HG03442 (cell line): ENCODE measurements at regions not wholly inside any gene's neighbourhood (a gene's known extent, or its start where the extent isn't known, plus 50 kb on each side); places are given as distances from the start of the nearest gene placed in this dataset.

Experiments
- ATAC-seq: cut with Tn5 transposase; IDR thresholded peaks from one replicate; pipeline ENCODE4 v1.9.1; 2021; ENCODE audit warnings: mild to moderate bottlenecking, moderate library complexity; ENCODE audit not compliant: unreplicated experiment

DNA sequence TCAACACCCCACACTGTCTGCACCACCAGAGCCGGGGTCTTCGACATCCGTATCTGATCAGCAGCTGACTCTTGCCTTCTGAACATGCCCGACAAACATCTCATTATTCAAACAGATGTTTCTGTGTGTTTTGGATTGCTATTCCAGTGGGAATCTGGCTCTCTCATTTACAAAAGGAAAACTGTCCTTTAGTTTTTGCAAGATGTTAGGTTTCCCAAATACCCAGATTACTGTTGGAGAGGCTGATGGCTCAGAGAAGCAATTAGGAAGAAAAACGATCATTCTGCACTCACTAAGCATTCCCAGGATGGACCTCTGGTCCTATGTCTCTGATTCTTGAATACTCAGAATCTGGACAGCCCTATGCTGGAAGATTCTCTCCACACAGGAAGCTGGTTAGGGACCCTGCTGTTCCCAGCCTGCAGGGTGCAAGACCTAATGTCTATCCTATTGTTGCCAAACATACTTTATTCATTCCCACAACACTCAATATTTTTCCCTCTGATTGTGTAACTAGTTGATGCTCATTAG lies 532.9 kb downstream of the CDH26 start:
- ATAC-seq, result no peak

DNA sequence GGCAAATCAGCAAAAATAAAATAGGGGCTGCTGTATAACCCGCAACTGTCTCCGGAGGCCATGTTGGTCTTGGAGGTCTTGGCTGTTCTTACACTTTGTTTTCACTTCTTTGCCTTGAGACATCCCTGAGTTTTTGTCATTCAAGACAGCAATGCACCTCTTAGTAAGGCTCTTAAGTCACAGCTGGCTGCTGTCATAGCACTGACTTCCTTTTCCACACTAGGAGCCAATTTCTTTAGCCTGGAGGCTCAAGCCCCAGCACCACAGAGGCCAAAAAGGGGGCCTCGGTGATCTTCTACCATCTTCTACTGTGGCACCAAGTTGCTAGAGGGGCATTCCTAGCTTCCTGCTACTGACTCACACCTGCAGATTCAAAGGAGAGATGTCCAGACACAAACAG lies 536.3 kb downstream of the CDH26 start:
- no peak for ATAC-seq

DNA sequence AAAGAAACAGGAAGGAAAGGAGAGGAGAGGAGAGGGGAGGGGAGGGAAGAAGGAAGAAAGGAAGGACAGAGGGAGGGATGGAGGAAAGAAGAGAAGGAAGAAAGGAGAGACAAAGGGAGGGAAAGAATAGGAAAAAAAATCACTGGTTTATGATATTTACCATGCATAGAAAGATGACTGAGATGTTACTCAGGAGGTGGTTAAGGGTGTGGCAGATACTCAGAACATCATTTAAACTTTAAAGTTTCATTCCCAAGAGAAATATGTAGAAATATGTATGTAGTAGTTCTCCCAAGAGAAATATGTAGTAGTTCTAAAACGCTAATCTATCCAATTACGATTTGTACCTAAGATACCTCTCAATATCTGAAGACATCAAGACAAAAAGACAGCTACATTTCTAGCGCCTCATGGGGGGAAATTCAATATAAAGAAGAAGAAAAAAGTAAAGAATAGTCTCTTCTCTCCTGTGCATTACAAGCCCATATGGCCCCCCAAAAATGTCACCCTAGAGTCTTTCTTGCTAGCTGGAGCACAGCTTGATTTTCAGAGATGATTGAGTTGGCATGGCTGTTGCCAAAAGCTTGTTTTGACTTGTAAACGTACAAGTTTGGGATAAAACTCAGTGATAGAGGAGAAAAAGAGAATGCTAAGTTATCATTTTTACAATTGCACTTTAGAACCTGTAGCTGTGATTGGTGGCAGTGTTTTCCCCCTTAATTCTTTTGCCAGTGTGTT lies 539.2 kb downstream of the CDH26 start:
- ATAC-seq, result no peak

DNA sequence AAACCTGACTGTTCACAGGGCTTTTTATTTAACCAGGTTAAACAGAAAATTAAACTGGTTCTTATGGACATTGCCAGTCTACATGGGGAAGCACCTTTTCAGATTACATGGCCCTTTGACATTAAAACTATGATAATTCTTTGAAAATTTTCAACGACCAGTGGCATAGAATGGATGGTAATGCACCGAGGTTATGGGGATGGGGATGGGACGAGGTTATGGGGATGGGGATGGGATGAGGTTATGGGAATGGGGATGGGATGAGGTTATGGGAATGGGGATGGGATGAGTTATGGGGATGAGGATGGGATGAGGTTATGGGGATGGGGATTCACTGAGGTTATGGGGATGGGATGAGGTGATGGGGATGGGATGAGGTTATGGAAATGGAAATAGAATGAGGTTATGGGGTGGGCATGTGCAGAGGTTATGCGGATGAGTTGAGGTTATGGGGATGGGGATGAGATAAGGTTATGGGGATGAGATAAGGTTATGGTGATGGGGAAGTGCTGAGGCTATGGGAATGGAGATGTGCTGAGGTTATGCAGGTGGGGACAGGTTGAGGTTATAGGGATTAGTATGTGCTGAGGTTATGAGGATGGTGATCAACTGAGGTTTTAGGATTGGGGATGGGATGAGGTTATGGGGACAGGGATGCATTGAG lies 541.9 kb downstream of the CDH26 start:
- no peak for ATAC-seq

DNA sequence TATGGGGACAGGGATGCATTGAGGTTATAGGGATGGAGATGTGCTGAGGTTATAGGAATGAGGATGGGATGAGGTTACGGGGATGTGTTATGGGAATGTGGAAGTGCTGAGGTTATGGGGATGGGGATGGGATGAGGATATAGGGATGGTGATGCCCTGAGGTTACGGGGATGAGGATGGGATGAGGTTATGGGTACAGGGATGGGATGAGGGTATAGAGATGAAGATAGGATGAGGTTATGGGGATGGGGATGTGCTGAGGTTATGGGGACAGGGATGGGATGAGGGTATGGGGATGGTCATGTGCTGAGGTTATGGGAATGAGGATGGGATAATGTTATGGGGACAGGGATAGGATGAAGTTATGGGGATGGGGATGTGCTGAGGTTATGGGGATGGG lies 542.8 kb downstream of the CDH26 start:
- ATAC-seq, result no peak

DNA sequence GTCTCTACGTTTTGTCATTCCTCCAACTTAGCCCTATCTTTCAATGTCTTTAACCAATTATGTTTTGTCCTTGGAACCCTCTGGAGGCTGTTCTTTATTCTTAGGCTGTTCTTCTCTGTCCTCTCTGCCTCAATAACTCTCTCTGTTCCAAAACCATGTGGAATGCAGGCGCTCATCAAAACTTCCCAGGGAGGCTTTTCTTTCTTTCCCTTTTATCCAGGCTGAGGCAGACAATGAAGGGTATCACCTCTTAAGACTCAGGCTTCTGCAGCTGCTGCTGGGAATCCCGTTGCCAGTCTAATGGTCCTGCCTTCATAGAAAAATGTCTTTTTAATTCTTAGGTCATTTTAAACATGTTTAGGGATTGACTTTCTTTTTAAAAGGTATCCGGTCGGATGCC lies 544.7 kb downstream of the CDH26 start:
- no peak for ATAC-seq

- no peak for ATAC-seq
These were observed 547.2 kb downstream of the CDH26 start for GRCh38 chr20:60505423-60505822.

DNA sequence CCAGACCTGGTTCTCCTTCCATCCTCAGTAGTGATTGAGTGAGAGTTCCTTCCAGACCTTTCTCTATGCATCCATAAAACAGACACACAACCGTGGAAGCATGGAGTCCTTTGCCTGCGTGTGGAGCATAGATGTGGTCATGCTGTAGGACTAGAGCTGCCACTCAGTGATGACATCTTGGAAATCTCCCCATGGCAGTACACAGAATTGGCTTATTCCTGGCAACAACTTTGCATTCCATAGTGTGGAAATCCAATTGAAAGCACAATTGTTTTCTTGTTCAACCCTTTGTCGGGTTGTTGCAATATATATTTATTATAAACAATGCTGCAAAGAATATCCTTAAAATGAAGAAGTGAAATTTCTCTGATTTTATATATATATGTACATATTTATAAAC lies 547.8 kb downstream of the CDH26 start:
- ATAC-seq, result no peak

- no peak for ATAC-seq
These were observed 549.0 kb downstream of the CDH26 start for GRCh38 chr20:60507087-60507694.

GRCh38 chr20:60509407-60509806 lies 551.2 kb downstream of the CDH26 start:
- no peak for ATAC-seq

GRCh38 chr20:60510356-60510755 lies 552.1 kb downstream of the CDH26 start:
- no peak for ATAC-seq

DNA sequence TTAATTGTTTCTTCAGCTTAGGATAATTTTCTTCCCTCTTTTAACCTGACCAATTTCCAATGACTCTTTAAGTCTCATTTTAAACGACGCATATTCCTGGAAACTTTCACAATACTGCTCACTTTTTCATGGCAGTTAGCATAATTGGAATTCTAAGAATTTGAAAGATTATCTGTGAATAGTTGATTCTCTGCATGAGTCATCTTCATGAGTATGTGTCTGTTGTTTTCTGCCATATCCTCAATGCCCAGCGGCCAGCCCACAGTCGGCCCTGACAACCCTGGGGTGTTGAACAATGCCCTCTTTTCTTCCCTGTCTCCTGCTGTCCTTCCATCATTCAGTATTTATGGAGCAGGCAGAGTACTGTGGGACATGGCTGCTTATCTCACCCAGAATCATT lies 554.2 kb downstream of the CDH26 start:
- no peak for ATAC-seq

DNA sequence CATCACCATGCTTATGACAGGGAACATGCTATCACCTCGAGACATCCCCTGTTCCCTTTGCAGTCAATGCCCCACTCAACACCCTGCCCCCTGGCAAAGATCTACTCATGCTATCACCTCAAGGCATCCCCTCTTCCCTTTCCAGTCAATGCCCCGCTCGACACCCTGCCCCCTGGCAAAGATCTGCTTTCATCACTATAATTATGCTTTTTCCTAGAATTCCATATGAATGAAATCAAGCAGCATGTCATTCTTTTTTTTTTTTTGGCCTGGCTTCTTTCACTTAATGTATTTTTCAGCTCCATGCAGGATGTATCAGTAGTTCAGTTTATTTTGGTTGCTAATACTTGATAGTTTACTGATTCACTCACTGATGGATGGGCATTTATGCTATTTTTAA lies 554.9 kb downstream of the CDH26 start:
- ATAC-seq, result no peak

GRCh38 chr20:60516442-60516841 lies 558.2 kb downstream of the CDH26 start:
- no peak for ATAC-seq

DNA sequence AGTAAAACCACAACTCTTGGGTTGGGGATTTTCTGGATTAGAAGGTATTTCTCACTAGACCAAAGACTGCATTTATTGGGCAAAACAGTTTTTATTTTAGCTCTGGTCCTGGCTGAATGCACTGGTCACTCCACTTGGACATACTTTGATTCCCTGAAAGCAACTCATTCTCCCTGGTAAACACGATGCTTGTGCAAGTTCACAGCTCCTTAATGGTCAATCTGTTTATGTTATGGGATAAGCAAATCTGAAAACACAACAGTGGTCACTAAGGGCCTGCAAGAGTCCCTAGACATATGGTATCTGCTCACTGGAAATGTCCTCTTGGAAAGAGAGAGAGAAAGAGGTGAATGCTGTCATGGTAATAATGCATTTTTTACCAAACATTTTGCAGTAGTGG lies 559.8 kb downstream of the CDH26 start:
- ATAC-seq, result no peak

- no peak for ATAC-seq
These were observed 567.2 kb downstream of the CDH26 start for GRCh38 chr20:60525397-60525796.

DNA sequence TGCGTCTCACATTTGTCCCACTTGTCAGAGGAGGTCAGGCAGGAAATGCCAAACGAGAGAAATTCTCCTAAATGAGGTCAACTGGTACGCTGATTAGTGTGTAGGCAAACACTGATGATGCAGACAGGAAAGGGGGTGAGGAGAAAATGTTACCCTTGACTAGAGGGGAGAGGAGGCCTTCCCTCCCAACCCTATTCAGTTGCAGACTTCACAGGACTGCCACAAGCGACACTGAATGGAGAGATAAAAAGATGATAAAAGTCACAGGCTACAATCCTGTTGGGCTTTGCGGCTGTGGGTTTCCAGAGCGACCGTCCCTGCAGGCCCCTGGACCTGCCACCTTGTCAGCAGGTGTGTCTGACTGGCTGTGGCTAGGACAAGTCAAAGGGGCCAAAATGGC lies 569.4 kb downstream of the CDH26 start:
- ATAC-seq, result no peak

GRCh38 chr20:60528141-60528540 lies 569.9 kb downstream of the CDH26 start:
- ATAC-seq, result no peak

DNA sequence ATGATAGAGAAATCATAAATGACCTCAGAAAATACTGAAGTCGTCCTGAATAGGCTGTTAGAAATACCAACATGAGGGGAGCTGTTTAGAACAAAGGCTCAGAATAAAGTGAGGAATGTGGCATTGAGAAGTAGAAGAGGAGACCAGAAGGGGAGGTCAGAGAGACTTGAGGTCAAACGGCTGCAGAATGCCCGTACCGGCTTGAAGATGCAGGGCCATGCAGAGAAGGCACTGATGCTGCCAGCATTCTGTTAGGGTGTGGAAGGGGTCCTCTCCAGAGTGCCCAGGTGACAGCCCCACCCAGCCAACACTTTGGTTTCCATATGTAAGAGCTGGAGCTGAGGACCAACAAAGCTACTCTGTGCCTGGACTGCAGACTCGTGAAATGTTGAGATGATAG lies 570.9 kb downstream of the CDH26 start:
- ATAC-seq, result no peak

GRCh38 chr20:60535211-60535610 lies 577.0 kb downstream of the CDH26 start:
- ATAC-seq, result no peak

GRCh38 chr20:60540591-60540990 lies 582.4 kb downstream of the CDH26 start:
- ATAC-seq, result no peak

GRCh38 chr20:60541991-60542390 lies 583.8 kb downstream of the CDH26 start:
- no peak for ATAC-seq
